ENCODE measurements at regions not wholly inside any gene's neighbourhood (a gene's known extent, or its start where the extent isn't known, plus 50 kb on each side); places are given as distances from the start of the nearest gene placed in this dataset.
A peak's percentile ranks its signal among the peaks of the same experiment; 100 is the strongest.
"Not testable (repeated sequence)": the region's sequence is repeated elsewhere in the genome, so short reads cannot be mapped to it uniquely, and the experiment has no call there.

DNA sequence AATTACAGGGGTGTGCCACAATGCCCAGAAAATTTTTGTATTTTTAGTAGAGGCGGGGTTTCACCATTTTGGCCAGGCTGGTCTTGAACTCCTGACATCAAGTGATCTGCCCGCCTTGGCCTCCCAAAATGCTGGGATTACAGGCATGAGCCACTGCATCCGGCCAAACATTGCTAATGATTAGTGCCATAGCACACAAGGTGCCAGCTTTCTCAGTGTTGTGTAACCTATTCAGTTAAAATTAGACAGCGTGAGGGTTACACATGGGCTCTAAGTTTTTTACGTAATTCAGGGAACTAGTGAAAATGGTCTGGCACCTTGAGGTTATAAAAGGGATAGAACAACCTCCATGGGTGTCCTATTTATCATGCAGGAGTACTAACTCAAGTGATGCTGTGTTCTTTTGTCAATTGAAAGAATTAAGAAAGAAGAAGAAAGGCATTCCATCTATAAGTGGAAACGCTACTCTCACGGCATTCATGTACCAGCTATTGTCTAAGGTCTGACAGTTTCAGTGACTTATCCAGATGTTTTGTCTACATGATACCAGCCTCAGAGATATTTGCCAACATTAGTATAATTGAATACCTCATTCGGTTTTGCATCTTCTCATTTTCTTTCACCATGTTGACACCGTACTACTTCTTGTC lies 84.7 kb downstream of the EOMES start:
- H3K4me3 ChIP-seq (ENCODE audit: low read depth, low read length) = no peak overlapping the region
- TF ChIP-seq, protein P1, sequence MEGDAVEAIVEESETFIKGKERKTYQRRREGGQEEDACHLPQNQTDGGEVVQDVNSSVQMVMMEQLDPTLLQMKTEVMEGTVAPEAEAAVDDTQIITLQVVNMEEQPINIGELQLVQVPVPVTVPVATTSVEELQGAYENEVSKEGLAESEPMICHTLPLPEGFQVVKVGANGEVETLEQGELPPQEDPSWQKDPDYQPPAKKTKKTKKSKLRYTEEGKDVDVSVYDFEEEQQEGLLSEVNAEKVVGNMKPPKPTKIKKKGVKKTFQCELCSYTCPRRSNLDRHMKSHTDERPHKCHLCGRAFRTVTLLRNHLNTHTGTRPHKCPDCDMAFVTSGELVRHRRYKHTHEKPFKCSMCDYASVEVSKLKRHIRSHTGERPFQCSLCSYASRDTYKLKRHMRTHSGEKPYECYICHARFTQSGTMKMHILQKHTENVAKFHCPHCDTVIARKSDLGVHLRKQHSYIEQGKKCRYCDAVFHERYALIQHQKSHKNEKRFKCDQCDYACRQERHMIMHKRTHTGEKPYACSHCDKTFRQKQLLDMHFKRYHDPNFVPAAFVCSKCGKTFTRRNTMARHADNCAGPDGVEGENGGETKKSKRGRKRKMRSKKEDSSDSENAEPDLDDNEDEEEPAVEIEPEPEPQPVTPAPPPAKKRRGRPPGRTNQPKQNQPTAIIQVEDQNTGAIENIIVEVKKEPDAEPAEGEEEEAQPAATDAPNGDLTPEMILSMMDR (IDR thresholded peaks at IDR 0.05; ENCODE audit: low read depth, low read length, missing control alignments) = no peak
- H3K36me3 ChIP-seq (replicated peaks) = no peaks in the 10 kb centered on the region
- H3K27ac ChIP-seq = no peak overlapping the region
- in situ Hi-C loops (cut with HindIII; ENCODE audit: low pct_ligation_motif_present, low sequenced_read_pairs) = no loop called here
- H3K27me3 ChIP-seq (replicated peaks) = no peaks in the 10 kb centered on the region
- DNase-seq = no peak

DNA sequence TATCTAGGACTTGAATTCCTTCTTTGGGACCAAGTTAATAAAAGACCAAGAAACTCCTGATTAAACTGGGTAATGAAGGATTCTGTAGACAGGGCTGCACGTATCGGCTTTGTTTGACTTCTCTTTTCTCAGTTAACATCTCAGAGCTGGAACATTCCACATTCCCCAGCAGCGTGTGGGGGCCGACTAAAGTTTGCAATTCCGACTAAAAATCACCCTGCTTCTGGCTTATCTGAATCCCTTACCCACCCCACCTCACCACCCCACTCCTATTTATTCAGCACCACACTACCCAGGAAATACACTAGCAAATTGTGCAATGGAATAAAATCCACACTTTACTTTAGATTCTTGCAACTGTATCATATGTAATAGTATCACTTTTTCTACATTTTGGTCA lies 87.1 kb downstream of the EOMES start:
- H3K36me3 ChIP-seq (replicated peaks); DNase-seq; H3K4me3 ChIP-seq (ENCODE audit: low read depth, low read length); H3K27ac ChIP-seq; H3K27me3 ChIP-seq (replicated peaks); in situ Hi-C loops (cut with HindIII; ENCODE audit: low pct_ligation_motif_present, low sequenced_read_pairs): not testable (repeated sequence)

DNA sequence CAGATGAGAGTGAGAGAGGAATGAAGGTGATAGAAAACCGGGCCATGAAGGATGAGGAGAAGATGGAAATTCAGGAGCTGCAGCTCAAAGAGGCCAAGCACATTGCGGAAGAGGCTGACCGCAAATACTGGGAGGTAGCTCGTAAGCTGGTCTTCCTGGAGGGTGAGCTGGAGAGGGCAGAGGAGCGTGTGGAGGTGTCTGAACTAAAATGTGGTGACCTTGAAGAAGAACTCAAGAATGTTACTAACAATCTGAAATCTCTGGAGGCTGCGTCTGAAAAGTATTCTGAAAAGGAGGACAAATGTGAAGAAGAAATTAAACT lies 88.9 kb downstream of the EOMES start:
- H3K27ac ChIP-seq = peak overlapping the region; percentile 55
- in situ Hi-C loops (cut with HindIII; ENCODE audit: low pct_ligation_motif_present, low sequenced_read_pairs) = no loop called here
- no peaks in the 10 kb centered on the region for H3K36me3 ChIP-seq (replicated peaks)
- H3K27me3 ChIP-seq (replicated peaks) = no peaks in the 10 kb centered on the region
- H3K4me3 ChIP-seq (ENCODE audit: low read depth, low read length) = peak overlapping the region; percentile 64
- DNase-seq = no peak
- TF ChIP-seq, protein P1 (IDR thresholded peaks at IDR 0.05; ENCODE audit: low read depth, low read length, missing control alignments) = no peak

DNA sequence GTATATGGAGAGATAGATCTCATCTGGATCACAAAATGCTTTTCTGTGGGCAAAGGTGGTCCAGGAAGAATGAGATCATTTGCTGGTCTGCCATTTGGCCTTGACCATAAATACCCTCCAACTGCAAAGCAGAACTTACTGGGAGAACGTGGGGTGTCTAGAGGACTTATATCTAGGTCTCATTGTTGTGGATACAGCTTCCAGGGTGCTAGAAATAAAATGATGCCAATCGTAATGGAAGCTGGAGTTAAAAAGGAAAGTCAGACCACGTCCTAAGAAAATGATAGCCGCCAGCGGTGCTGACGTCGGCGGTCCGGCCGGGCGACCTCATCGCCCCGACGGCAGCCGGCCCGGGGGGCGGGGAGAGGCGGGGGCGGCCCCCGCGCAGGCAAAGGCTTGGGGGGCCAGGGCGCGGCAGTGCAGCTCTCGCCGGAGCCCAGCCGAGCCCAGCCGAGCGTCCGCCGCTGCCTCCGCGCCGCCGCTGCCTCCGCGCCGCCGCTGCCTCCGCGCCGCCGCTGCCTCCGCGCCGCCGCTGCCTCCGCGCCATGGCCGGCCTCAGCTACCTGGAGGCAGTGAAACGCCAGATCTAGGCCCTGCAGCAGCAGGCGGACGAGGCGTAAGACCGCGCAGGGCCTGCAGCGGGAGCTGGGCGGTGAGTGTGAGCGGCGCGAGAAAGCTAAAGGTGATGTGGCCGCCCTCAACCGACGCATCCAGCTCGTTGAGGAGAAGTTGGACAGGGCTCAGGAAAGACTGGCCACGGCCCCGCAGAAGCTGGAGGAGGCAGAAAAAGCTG lies 89.5 kb downstream of the EOMES start:
- Histone ChIP-seq H3K36me3 (replicated peaks) (no peaks in the 10 kb centered on the region), H3K27me3 (replicated peaks) (no peaks in the 10 kb centered on the region), H3K4me3 (ENCODE audit: low read depth, low read length) (peak overlapping the region; percentile 64), H3K27ac (peak overlapping the region; percentile 55)
- peak; percentile 33 for DNase-seq
- in situ Hi-C loops (cut with HindIII; ENCODE audit: low pct_ligation_motif_present, low sequenced_read_pairs) = no loop called here
- TF ChIP-seq, protein P1 (IDR thresholded peaks at IDR 0.05; ENCODE audit: low read depth, low read length, missing control alignments) = no peak

GRCh38 chr3:27630885-27631284 lies 91.2 kb downstream of the EOMES start:
- DNase-seq = no peak
- no peaks in the 10 kb centered on the region for H3K36me3 ChIP-seq (replicated peaks)
- H3K27me3 ChIP-seq (replicated peaks) = no peaks in the 10 kb centered on the region
- in situ Hi-C loops (cut with HindIII; ENCODE audit: low pct_ligation_motif_present, low sequenced_read_pairs) = no loop called here
- no peak overlapping the region for H3K4me3 ChIP-seq (ENCODE audit: low read depth, low read length)
- H3K27ac ChIP-seq = no peak overlapping the region
- TF ChIP-seq, protein P1 (IDR thresholded peaks at IDR 0.05; ENCODE audit: low read depth, low read length, missing control alignments) = no peak

- DNase-seq = no peak
- TF ChIP-seq, protein P1 (IDR thresholded peaks at IDR 0.05; ENCODE audit: low read depth, low read length, missing control alignments) = no peak
- Histone ChIP-seq H3K27ac (no peak overlapping the region), H3K4me3 (ENCODE audit: low read depth, low read length) (no peak overlapping the region), H3K27me3 (replicated peaks) (no peaks in the 10 kb centered on the region), H3K36me3 (replicated peaks) (no peaks in the 10 kb centered on the region)
- in situ Hi-C loops (cut with HindIII; ENCODE audit: low pct_ligation_motif_present, low sequenced_read_pairs) = no loop called here
Observed at GRCh38 chr3:27629366-27629765, 92.8 kb downstream of the EOMES start.
